AG08396 (cell line): ENCODE measurements at regions not wholly inside any gene's neighbourhood (a gene's known extent, or its start where the extent isn't known, plus 50 kb on each side); places are given as distances from the start of the nearest gene placed in this dataset.

Source experiments
- DNase-seq: peaks from one replicate; pipeline ENCODE4 v3.0.0; 2012; ENCODE audit warnings: low spot score, mixed read lengths

DNA sequence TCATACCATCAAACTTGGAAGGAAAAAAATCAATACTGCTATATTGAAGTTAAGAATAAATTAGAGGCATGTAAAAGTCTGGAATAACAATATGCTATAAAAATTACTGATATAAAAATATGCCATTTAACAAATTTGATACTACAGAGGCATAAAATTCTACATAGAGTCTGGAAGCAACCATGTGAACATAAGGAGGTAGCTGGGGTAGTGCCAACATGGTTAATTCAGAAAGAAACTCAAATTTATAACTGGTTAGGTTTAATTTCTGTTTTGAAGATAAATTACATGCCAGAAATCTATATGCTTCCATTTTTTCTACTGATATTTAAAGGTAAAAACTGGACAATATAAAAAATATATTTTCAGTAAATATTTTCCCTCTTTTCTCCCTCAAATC is 103.1 kb upstream of the NR4A3 start:
- no peak for DNase-seq

GRCh38 chr9:99720455-99721050 is 101.1 kb upstream of the NR4A3 start:
- DNase-seq: peak; percentile 5

GRCh38 chr9:99721898-99722297 is 99.8 kb upstream of the NR4A3 start:
- no peak for DNase-seq

GRCh38 chr9:99722877-99723276 is 98.8 kb upstream of the NR4A3 start:
- no peak for DNase-seq

DNA sequence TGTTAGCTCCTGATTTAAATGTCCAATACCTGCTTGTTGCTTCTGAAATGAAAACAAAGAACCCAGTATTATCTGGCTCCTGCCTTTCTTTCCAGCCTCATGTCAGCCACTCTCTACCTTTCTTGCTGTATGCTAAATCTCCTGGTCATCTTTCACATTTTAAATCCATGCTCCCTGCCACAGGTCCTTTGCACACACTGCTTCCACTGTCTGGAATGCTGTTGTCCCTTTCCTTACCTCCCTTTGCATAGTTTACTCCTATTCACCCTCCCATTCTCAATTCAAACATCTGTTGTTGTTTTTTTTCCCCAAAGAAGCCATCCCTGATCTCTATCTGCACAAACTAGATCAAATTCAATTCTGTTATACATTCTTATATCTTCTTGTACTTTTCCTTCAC is 97.0 kb upstream of the NR4A3 start:
- no peak for DNase-seq

DNA sequence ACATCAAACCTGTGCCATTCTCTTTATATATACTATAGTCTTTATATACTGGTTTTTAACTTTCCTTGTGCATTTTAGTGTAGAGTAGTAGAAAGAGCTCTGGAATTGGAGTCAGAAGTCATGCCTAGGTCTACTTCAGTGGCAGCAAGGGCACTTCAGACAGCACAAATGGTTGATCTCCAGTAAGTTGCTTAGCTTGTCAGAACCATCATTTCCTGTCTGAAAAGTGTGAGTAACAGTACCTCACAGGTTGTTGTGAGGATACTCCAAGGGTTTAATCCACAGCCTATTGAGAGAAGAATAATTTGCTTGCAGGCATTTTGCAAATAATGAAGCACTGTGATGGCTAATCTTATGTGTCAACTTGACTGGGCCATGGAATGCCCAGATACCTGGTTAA is 95.8 kb upstream of the NR4A3 start:
- no peak for DNase-seq

GRCh38 chr9:99726758-99727157 is 94.9 kb upstream of the NR4A3 start:
- no peak for DNase-seq

DNA sequence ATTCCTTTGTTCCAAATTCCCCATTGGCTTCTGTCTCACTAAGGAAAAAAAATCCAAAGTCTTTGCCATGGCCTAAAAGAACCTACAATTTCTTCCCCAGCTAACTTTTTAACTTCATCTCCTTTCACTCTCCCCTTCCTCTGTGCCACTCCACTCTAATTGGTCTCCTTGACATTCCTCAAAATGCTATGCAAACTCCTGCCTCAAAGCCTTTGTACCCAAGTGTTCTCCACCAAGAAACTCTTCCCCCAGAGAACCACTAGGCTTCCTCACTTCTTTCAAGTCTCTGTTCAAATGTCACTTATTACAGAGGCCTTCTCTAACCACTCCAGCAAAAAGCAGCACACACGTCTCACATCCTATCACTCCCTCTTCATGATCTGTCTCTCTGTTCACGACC is 91.6 kb upstream of the NR4A3 start:
- DNase-seq: no peak

GRCh38 chr9:99731950-99732349 is 89.7 kb upstream of the NR4A3 start:
- no peak for DNase-seq

DNA sequence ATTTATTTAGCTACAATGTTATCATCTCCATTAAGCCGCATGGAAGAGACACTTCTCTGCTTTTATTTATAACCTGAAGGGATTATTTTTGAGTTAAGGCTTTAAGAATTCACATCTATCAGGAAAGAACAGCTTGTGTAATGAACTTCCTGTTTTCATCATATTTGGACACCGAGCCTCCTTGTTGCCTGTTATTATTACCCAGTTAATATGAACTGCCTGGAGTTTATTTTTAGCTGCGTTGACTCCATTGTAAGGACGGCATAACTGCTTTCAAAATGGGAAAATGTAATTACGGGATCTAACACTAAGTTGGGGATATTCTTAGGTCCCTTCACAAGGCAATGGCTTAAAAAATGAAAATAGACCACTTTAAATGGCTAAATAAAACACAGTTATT is 89.0 kb upstream of the NR4A3 start:
- no peak for DNase-seq

GRCh38 chr9:99735041-99735440 is 86.6 kb upstream of the NR4A3 start:
- no peak for DNase-seq

- DNase-seq: no peak
Measured at GRCh38 chr9:99736291-99736690, 85.4 kb upstream of the NR4A3 start.

GRCh38 chr9:99737649-99738048 is 84.0 kb upstream of the NR4A3 start:
- no peak for DNase-seq

- DNase-seq: no peak
Measured at GRCh38 chr9:99743006-99743405, 78.7 kb upstream of the NR4A3 start.

GRCh38 chr9:99743455-99743854 is 78.2 kb upstream of the NR4A3 start:
- no peak for DNase-seq

DNA sequence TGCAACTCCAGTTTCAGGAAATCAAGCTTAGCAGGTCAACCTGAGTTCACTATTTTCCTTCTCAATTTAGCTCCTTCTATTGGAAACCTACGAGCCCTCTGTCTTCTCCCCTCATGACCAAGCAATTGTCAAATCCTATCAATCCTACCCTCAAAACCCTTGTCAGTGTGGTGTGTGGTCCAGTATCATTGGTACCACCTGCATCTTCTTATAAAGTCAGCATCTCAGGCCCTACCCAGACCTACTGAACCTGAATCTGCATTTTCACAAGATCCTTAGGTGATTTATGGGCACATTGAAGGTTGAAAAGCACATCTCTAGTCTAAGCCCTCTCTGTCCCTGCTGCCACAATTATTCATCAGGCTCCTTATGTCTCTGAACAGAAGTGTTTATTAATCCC is 77.6 kb upstream of the NR4A3 start:
- DNase-seq: no peak

DNA sequence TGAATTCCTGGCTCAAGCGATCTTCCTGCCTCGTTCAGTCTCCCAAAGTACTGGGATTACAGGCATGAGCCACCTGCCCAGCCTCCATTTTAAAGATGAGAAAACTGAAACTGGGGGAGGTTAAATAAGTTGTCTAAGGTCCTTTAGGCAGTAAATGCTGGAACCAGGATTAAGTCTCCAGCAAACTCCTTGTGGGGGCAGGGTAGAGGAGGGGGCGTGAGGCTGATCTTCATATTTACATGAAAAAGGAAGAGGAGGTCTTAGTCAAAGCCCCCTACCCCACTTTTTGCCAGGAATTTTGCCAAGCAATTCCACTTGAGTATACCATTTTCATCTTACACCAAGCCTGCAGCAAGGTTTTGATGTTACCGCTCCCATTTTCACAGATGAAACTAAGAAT is 76.6 kb upstream of the NR4A3 start:
- DNase-seq: no peak

DNA sequence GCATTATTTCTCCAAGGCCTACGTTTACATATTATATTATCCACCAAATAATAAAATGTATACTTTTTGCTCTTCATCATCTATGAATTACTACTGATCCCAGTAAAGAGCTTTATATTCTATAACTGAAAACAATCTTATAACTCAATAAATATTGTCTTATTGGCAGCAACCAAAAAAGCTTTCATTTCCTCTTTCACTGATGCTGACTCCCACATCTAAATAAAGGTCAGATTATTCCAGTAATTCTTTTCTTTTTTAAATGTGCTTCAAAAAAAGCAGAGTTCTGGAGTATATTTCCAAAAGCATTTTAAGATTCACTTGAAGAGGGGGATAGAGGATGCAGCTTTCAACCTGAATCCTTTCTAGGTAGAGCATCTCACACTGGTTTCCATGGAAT is 75.3 kb upstream of the NR4A3 start:
- no peak for DNase-seq

- no peak for DNase-seq
Measured at GRCh38 chr9:99748266-99748665, 73.4 kb upstream of the NR4A3 start.

GRCh38 chr9:99748676-99749075 is 73.0 kb upstream of the NR4A3 start:
- DNase-seq: no peak

GRCh38 chr9:99749641-99750040 is 72.0 kb upstream of the NR4A3 start:
- no peak for DNase-seq

GRCh38 chr9:99750526-99750925 is 71.2 kb upstream of the NR4A3 start:
- no peak for DNase-seq

DNA sequence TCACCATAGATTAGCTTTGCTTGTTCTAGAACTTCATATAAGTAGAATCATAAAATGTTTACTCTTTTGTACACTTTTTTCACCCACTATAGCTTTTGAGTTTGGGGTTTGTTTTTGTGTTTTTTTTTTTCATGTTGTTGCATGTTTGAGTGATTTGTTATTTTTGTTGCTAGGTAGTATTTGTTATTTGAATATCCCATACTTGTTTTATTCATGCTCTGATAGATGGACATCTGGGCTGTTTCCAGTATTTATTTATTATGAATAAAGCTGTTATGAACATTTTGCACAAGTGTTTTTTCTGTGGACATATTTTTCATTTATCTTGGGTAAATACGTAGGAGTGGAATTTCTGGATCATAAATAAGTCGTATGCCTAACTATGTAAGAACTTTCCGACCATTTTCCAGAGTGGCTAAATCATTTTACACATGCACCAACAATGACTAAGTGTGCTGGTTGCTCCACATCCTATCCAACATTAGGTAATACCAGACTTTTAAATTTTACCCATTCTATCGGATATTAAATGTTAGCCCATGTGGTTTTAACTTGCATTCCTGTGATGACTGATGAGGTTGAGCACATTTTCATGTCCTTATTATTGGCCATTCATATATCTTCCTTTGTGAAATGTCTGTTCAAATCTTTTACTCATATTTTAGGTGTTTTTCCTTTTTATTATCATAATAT is 69.1 kb upstream of the NR4A3 start:
- DNase-seq: peak; percentile 22

DNA sequence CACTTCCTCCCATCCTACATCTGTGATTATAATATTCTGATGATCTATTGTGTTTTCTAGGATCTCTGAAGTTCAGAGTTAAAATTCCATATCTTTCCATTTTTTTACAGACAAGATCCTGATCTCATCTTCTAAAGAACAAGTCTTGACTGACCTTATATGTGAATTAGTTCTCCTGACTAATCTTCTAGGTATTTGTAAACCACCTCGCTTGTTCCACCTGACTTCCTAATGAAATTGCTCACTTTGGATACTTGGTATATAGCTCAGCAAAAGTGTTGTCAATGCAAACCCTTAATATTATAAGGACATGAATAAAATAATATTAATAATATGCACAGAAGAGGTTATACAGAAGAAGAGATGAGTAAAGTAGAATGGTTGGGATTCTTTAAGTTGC is 68.2 kb upstream of the NR4A3 start:
- DNase-seq: no peak
